ENCODE measurements at regions not wholly inside any gene's neighbourhood (a gene's known extent, or its start where the extent isn't known, plus 50 kb on each side); places are given as distances from the start of the nearest gene placed in this dataset.

DNA sequence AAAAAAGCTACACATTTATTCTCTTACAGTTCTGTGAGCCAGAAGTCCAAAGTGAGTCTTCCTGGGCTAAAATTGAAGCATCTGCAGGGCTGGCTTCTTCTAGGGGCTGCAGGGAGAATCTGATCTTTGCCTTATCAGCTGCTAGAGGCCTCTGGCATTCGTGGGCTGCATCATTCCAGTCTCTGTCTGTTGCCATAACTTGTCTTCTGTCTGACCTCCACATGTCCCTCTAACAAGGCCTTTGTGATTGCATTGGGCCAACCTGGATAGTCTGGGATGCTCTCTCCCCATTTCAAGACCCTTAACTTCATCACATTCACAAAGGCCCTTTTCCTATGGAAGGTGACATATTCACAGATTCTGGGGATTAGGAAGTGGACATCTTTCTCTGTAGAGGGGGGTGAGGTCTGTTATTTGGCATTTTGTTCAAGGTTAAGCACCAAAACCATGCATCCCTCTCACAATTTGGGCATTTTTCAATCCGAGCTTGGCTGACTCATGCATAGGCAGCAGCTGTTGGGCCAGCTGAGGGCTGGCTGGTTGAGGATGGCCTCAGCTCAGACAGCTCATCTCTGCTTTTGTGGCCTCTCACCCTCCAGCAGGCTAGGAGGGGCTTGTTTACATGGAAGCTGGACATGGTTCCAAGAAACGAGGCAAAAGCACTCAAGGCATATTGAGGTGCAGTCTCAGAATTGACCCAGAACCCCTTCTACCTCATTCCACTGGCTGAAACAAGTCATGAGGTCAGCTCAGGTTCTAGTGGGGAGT, 116.1 kb upstream of the NXT1 start:
- ATAC-seq (no peak), DNase-seq (ENCODE audit: low read depth, low spot score) (no peak), FAIRE-seq (no peak)
- Histone ChIP-seq H3K4me3 (no peak overlapping the region), H3K27ac (ENCODE audit: control insufficient read depth, insufficient read depth) (no peak overlapping the region), H3K36me3 (ENCODE audit: control insufficient read depth in 2 of 2, insufficient read depth in 2 of 2, low read length in 1 of 2) (no peaks in the 10 kb centered on the region), H3K9me3 (replicated peaks; ENCODE audit: control insufficient read depth, insufficient read depth, low read length) (no peaks in the 10 kb centered on the region; the same call in 2 of the 3 replicates), H3K4me2 (ENCODE audit: control insufficient read depth, insufficient read depth) (no peak overlapping the region), H3K27me3 (replicated peaks in 1 of 2; ENCODE audit: control insufficient read depth in 2 of 2, insufficient read depth in 2 of 2, low read length in 1 of 2) (no peaks in the 10 kb centered on the region), H2AFZ (ENCODE audit: control insufficient read depth, low read depth, low read length) (no peak overlapping the region), H3K4me1 (ENCODE audit: control insufficient read depth, insufficient read depth, low read length) (no peaks in the 10 kb centered on the region), H3K9ac (ENCODE audit: control insufficient read depth, insufficient read depth, low read length) (no peak overlapping the region), H4K20me1 (ENCODE audit: control insufficient read depth, insufficient read depth) (no peaks in the 10 kb centered on the region), H3K79me2 (ENCODE audit: control insufficient read depth, insufficient read depth, low read length) (no peaks in the 10 kb centered on the region)
- POLR2A ChIA-PET, result no interaction called here
- no TSS peak for BruUV-seq (replicated peaks)
- CTCF ChIA-PET, result interaction anchor here (0.6 to 5.8 kb wide), 40 partner anchors 11 to 886 kb away, joined by 3 to 54 read pairs (median 4); partner anchors contain the start of genes CD93 and THBD
- 3% methylated on average over 3 of the region's 3 CpGs for WGBS (ENCODE audit: insufficient coverage, insufficient replicate concordance, low lambda C conversion rate, missing lambda C conversion rate)
- intact Hi-C loops (cut with micrococcal nuclease; ENCODE audit: unreplicated experiment) (loop anchor here (1.0 kb wide), 1 partner anchor 543 kb away; no protein-coding TSS in a partner anchor), in situ Hi-C loops (cut with MboI) (loop anchor here (25.0 kb wide), 1 partner anchor 897 kb away; no protein-coding TSS in a partner anchor)
- SMC1A ChIA-PET (ENCODE audit: uncharacterized antibody, unreplicated experiment), result interaction anchor here (0.5 to 4.2 kb wide), 16 partner anchors 8 to 542 kb away, joined by 3 to 31 read pairs (median 4); no protein-coding TSS in a partner anchor
- TF ChIP-seq, protein P1, sequence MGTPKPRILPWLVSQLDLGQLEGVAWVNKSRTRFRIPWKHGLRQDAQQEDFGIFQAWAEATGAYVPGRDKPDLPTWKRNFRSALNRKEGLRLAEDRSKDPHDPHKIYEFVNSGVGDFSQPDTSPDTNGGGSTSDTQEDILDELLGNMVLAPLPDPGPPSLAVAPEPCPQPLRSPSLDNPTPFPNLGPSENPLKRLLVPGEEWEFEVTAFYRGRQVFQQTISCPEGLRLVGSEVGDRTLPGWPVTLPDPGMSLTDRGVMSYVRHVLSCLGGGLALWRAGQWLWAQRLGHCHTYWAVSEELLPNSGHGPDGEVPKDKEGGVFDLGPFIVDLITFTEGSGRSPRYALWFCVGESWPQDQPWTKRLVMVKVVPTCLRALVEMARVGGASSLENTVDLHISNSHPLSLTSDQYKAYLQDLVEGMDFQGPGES (IDR thresholded peaks at IDR 0.05), result no peak
- TF ChIP-seq RBBP5 (conservative IDR thresholded peaks at IDR 0.05) (no peak), STAT1 (conservative IDR thresholded peaks at IDR 0.05) (no peak), KLF5 (IDR thresholded peaks at IDR 0.05; ENCODE audit: partially characterized antibody) (no peak)
- TF ChIP-seq, protein P2, sequence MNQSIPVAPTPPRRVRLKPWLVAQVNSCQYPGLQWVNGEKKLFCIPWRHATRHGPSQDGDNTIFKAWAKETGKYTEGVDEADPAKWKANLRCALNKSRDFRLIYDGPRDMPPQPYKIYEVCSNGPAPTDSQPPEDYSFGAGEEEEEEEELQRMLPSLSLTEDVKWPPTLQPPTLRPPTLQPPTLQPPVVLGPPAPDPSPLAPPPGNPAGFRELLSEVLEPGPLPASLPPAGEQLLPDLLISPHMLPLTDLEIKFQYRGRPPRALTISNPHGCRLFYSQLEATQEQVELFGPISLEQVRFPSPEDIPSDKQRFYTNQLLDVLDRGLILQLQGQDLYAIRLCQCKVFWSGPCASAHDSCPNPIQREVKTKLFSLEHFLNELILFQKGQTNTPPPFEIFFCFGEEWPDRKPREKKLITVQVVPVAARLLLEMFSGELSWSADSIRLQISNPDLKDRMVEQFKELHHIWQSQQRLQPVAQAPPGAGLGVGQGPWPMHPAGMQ (IDR thresholded peaks at IDR 0.05; ENCODE audit: borderline replicate concordance), result no peak
- TF ChIP-seq, protein P3, sequence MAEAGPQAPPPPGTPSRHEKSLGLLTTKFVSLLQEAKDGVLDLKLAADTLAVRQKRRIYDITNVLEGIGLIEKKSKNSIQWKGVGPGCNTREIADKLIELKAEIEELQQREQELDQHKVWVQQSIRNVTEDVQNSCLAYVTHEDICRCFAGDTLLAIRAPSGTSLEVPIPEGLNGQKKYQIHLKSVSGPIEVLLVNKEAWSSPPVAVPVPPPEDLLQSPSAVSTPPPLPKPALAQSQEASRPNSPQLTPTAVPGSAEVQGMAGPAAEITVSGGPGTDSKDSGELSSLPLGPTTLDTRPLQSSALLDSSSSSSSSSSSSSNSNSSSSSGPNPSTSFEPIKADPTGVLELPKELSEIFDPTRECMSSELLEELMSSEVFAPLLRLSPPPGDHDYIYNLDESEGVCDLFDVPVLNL (IDR thresholded peaks at IDR 0.05; ENCODE audit: low read depth, low read length), result no peak
- RAD21 ChIA-PET (ENCODE audit: unreplicated experiment), result interaction anchor here (0.6 to 2.6 kb wide), 14 partner anchors 11 to 545 kb away, joined by 3 to 20 read pairs (median 4); partner anchors contain the start of genes NXT1 and THBD

Data from GM12878 (cell line).